ENCODE measurements at regions not wholly inside any gene's neighbourhood (a gene's known extent, or its start where the extent isn't known, plus 50 kb on each side); places are given as distances from the start of the nearest gene placed in this dataset.
"Not testable (repeated sequence)": the region's sequence is repeated elsewhere in the genome, so short reads cannot be mapped to it uniquely, and the experiment has no call there.

DNA sequence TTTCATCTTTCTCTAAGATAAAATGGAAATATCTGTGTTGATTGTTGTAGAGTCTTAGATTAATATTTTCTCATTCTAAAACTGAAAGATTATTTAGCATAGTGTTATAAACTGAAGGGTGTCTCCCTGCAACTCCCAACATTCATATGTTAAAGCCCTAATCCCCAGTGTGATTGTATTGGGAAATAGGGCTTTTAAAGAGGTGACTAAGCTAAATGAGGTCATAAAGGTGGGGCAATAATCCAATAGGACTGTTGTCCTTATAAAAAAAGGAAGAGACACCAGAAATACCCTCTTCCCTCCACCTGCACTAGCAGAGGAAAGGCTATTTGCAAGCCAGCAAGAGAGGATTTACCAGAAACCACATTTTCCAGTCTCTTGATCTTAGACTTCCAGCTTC, 1626.4 kb downstream of the C4orf33 start:
- peak; percentile 39 for DNase-seq (ENCODE audit: low read depth)

GRCh38 chr4:130736436-130737185, 1640.7 kb downstream of the C4orf33 start:
- no peak for DNase-seq (ENCODE audit: low read depth)

- DNase-seq (ENCODE audit: low read depth): no peak
Observed at GRCh38 chr4:130738233-130738632, 1642.3 kb downstream of the C4orf33 start.

DNA sequence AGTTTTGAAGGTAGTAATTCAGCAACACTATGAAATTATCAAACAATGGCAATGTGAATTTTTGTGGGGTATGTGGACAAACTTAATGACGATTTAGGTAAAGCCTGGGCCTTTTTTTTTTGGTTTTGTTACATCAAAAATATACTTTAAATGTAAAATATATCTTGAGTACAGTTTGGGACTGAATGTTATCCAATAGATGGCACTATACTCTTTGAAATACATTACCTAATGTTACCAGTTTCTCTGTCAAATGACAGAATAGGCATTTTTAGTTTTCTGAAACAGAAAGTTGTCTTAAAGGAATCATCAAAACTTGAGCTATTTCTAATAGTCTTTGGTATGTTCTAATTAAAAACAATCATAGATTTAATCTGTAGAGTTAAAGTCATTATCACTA, 1651.9 kb downstream of the C4orf33 start:
- DNase-seq (ENCODE audit: low read depth): no peak

GRCh38 chr4:130753926-130754325, 1658.0 kb downstream of the C4orf33 start:
- DNase-seq (ENCODE audit: low read depth): no peak

DNA sequence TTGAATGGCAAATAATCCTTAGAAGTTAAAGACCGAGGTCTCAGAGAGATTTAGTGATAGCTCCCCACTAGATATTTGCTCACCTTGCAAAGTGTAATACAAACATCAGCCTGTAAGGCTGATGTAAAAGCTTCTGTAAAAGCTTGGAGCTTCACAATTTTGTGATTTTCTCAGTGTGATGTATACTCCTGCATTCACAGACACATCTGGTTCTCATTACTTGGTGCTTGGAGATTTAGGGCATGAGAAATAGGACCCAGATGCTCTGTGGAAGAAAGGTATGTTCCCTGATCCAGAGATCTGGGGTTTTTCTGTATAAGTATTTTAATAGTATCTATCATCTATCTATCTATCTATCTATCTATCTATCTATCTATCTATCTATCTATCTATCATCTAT, 1664.3 kb downstream of the C4orf33 start:
- DNase-seq (ENCODE audit: low read depth): no peak

GRCh38 chr4:130767384-130767783, 1671.4 kb downstream of the C4orf33 start:
- DNase-seq (ENCODE audit: low read depth): not testable (repeated sequence)

GRCh38 chr4:130772966-130773365, 1677.0 kb downstream of the C4orf33 start:
- not testable (repeated sequence) for DNase-seq (ENCODE audit: low read depth)

GRCh38 chr4:130808492-130808891, 1712.5 kb downstream of the C4orf33 start:
- peak; percentile 20 for DNase-seq (ENCODE audit: low read depth)

- DNase-seq (ENCODE audit: low read depth): no peak
Observed at GRCh38 chr4:130812117-130812765, 1716.3 kb downstream of the C4orf33 start.

GRCh38 chr4:130814896-130815295, 1718.9 kb downstream of the C4orf33 start:
- DNase-seq (ENCODE audit: low read depth): no peak

GRCh38 chr4:130820448-130820847, 1724.5 kb downstream of the C4orf33 start:
- no peak for DNase-seq (ENCODE audit: low read depth)

DNA sequence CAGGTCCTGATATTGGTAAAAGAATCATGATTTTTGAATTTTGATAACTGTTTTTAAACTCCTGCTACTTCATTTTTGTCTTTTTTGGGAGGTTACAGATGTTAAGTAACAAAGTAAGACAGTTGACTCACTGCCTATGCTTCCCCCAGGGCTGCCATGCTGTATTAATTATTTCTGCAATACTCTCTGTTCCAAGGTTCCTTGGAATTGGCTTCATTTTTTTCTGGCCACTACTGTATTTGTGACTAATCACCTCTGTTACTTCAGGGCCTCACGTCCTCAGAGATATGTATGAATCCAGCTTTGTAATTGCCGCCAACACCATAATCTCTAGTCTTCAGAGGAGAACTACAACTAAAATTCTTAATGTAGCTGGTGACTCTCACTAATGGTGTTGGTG, 1729.3 kb downstream of the C4orf33 start:
- no peak for DNase-seq (ENCODE audit: low read depth)

- peak; percentile 6 for DNase-seq (ENCODE audit: low read depth)
Observed at GRCh38 chr4:130850019-130850524, 1754.1 kb downstream of the C4orf33 start.

DNA sequence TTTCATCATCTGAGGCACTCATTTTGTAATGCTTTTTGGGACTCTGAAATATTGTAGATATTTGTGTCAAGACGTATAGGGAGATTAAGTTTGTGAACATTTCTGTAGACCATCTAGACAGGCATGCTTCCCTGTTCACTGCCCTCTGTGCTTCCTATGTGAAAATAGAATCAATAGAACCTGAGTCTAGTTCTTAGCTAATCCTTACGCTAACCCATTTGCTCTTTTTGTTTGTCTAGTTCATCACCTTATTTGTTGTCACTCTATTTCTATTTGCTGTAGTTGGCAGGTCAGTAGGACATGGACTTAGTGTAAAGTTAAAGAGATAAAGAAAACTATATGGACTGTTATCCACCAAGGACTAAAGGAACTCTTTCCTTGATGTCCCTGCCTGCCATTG, 1755.2 kb downstream of the C4orf33 start:
- no peak for DNase-seq (ENCODE audit: low read depth)

- no peak for DNase-seq (ENCODE audit: low read depth)
Observed at GRCh38 chr4:130851932-130852331, 1756.0 kb downstream of the C4orf33 start.

- DNase-seq (ENCODE audit: low read depth): no peak
Observed at GRCh38 chr4:130855533-130855932, 1759.6 kb downstream of the C4orf33 start.

DNA sequence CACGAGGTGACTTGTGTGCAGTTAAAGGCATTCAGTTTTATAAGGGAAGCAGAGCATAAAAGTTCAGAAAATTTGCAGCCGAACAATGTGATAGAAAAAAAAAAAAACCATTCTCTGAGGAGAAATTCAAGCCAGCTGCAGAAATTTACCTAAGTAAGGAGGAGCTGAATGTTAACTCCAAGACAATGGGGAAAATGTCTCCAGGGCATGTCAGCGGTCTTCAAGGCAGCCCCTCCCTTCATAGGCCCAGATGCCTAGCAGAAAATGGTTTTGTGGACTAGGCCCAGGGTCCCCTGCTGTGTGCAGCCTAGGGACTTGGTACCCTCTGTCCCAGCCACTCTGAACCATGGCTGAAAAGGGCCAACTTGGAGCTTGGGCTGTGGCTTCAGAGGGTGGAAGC, 1764.0 kb downstream of the C4orf33 start:
- no peak for DNase-seq (ENCODE audit: low read depth)

GRCh38 chr4:130896920-130897319, 1801.0 kb downstream of the C4orf33 start:
- no peak for DNase-seq (ENCODE audit: low read depth)

- no peak for DNase-seq (ENCODE audit: low read depth)
Observed at GRCh38 chr4:130901321-130901720, 1805.4 kb downstream of the C4orf33 start.

- no peak for DNase-seq (ENCODE audit: low read depth)
Observed at GRCh38 chr4:130922955-130923354, 1827.0 kb downstream of the C4orf33 start.

- no peak for DNase-seq (ENCODE audit: low read depth)
Observed at GRCh38 chr4:130955520-130955919, 1859.6 kb downstream of the C4orf33 start.

- peak; percentile 70 for DNase-seq (ENCODE audit: low read depth)
Observed at GRCh38 chr4:130985371-130985770, 1889.4 kb downstream of the C4orf33 start.

Data from HT1080 (cell line).